GM23248 (cell line): ENCODE measurements at regions not wholly inside any gene's neighbourhood (a gene's known extent, or its start where the extent isn't known, plus 50 kb on each side); places are given as distances from the start of the nearest gene placed in this dataset.

Experiments used
- DNase-seq: peaks from one replicate; pipeline ENCODE4 v3.0.0-alpha.2; 2015
- H2AFZ ChIP-seq: fragments of 200-600 bp; sonication (generic); 2 replicates; pipeline ENCODE4 v1.6.1; 2016; ENCODE audit warnings: antibody characterized with exemption
- H3F3A ChIP-seq: fragments of 200-600 bp; sonication (generic); 2 replicates; pipeline ENCODE4 v1.6.1; 2016; ENCODE audit warnings: mild to moderate bottlenecking, antibody characterized with exemption, mixed run types; ENCODE audit not compliant: insufficient read depth
- H3K27ac ChIP-seq: fragments of 200-600 bp; sonication (generic); 2 replicates; pipeline ENCODE4 v1.5.1; 2016; ENCODE audit warnings: mild to moderate bottlenecking
- H3K27me3 ChIP-seq: fragments of 200-600 bp; sonication (generic); replicated peaks from 2 replicates; pipeline ENCODE4 v1.6.1; 2016; ENCODE audit warnings: mild to moderate bottlenecking; ENCODE audit not compliant: insufficient read depth
- H3K36me3 ChIP-seq: fragments of 200-600 bp; sonication (generic); 2 replicates; pipeline ENCODE4 v1.6.1; 2016; ENCODE audit warnings: low read depth, mild to moderate bottlenecking
- H3K4me1 ChIP-seq: fragments of 200-600 bp; sonication (generic); 2 replicates; pipeline ENCODE4 v1.6.1; 2016; ENCODE audit warnings: mild to moderate bottlenecking; ENCODE audit not compliant: insufficient read depth
- H3K4me2 ChIP-seq: fragments of 200-600 bp; sonication (generic); one replicate; pipeline ENCODE4 v1.6.1; 2016; ENCODE audit warnings: mild to moderate bottlenecking; ENCODE audit not compliant: unreplicated experiment
- H3K4me3 ChIP-seq: fragments of 200-600 bp; sonication (generic); 2 replicates; pipeline ENCODE4 v1.5.1; 2016; ENCODE audit warnings: mild to moderate bottlenecking
- H3K79me2 ChIP-seq: fragments of 200-600 bp; sonication (generic); 2 replicates; pipeline ENCODE4 v1.6.1; 2016; ENCODE audit warnings: mild to moderate bottlenecking; ENCODE audit not compliant: insufficient read depth
- H3K9ac ChIP-seq: fragments of 200-600 bp; sonication (generic); 2 replicates; pipeline ENCODE4 v1.6.1; 2016; ENCODE audit warnings: mild to moderate bottlenecking
- H3K9me2 ChIP-seq: fragments of 200-600 bp; sonication (generic); 2 replicates; pipeline ENCODE4 v1.6.1; 2016; ENCODE audit warnings: mixed run types, mild to moderate bottlenecking, moderate library complexity; ENCODE audit not compliant: insufficient read depth
- H3K9me3 ChIP-seq: fragments of 200-600 bp; sonication (generic); one replicate; pipeline ENCODE4 v1.6.1; 2017; ENCODE audit warnings: low read depth
- H4K20me1 ChIP-seq: fragments of 200-600 bp; sonication (generic); 2 replicates; pipeline ENCODE4 v1.6.0; 2016; ENCODE audit not compliant: insufficient read depth
- EZH2 ChIP-seq: fragments of 200-600 bp; sonication (generic); IDR thresholded peaks from 2 replicates; pipeline ENCODE4 v1.6.1; 2018; ENCODE audit warnings: antibody characterized with exemption, mild to moderate bottlenecking; ENCODE audit not compliant: insufficient read depth, poor library complexity, severe bottlenecking
- EZH2phosphoT487 ChIP-seq: fragments of 200-600 bp; sonication (generic); IDR thresholded peaks from 2 replicates; pipeline ENCODE4 v1.6.1; 2018; ENCODE audit warnings: antibody characterized with exemption, moderate library complexity, mild to moderate bottlenecking, low read depth; ENCODE audit not compliant: insufficient read depth
- WGBS, 2 experiments: methylation state at CpG; one replicate each; pipeline ENCODE4 v1.1.6; 2015 to 2017; ENCODE audit warnings: low lambda C conversion rate in 2 of 2, low coverage in 1 of 2; ENCODE audit errors: missing lambda C conversion rate in 2 of 2; 5-methylcytosine and 5-hydroxymethylcytosine counted together
- in situ Hi-C: fragments of 300-500 bp; cut with MboI; formaldehyde crosslinking; loops from 2 replicates; pipeline ENCODE4 v1.15.0; 2020

DNA sequence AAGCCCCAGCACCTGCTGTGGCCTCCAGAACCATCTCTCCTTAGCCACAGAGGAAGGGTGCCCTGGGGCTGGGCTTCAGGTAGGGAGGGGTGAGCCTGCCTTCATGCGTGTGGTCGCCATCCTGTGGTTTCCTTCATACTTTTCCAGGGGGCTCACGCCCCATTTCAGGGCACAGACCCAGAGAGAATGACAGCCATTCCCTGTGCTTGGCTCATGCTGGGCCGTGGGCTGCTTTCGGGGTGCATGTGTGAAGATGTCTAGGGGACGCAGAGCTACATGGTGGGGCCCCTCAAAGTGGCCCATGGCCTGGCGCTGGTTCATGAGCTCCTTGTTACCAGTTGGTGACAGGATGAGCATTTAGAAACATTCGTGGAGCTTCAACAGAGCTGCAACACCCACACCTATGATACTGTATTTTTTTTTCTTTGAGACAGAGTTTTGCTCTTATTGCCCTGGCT is 190.3 kb upstream of the SLC24A3 start:
- Histone ChIP-seq H3K27ac (no peak overlapping the region), H3K4me3 (no peak overlapping the region), H3K4me2 (no peak overlapping the region), H3K9me2 (no peaks in the 10 kb centered on the region), H2AFZ (no peak overlapping the region), H3K9ac (no peak overlapping the region), H3K27me3 (no peaks in the 10 kb centered on the region), H3K4me1 (no peaks in the 10 kb centered on the region), H3F3A (no peaks in the 10 kb centered on the region), H4K20me1 (no peaks in the 10 kb centered on the region), H3K79me2 (no peaks in the 10 kb centered on the region), H3K9me3 (no peaks in the 10 kb centered on the region), H3K36me3 (no peaks in the 10 kb centered on the region)
- no peak for TF ChIP-seq EZH2phosphoT487
- TF ChIP-seq EZH2, result no peak
- DNase-seq, result no peak
- in situ Hi-C loops, result no loop called here
- 55 to 59% methylated on average over 8 of the region's 8 CpGs for WGBS, 2 experiments

DNA sequence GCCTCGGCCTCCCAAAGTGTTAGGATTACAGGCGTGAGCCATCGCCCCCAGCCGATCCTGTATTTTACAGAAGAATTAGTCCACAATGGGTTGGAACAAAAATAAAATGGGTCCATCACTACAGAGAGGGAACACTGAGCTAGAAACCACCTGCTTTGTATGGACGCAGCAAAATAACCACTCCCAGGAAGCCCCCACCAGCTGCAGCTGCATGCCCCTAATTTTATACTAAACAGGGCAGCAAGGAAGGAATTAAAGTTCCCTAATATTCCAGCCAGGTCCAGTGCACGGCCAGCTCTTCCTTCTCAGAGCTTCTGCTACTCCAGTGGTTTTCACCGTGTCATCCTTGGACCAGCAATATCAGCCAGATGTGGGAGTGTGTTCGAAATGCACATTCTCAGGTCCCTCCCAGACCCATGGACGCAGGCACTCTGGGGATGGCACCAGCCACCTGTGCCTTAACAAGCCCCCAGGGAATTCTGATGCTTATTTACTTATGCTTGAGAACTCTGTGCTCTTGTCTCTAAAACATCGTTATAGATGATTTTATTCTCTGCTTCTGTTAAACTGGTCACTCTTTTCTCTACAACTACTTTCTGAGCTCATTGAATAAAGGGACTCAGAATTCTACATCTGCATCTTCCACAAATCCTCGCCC is 189.5 kb upstream of the SLC24A3 start:
- in situ Hi-C loops, result no loop called here
- H3K4me3 ChIP-seq, result no peak overlapping the region
- no peaks in the 10 kb centered on the region for H3K9me3 ChIP-seq
- TF ChIP-seq EZH2, result no peak
- TF ChIP-seq EZH2phosphoT487, result no peak
- H3F3A ChIP-seq, result no peaks in the 10 kb centered on the region
- no peaks in the 10 kb centered on the region for H3K9me2 ChIP-seq
- 42 to 52% methylated on average over 10 to 11 of the region's 11 CpGs for WGBS, 2 experiments
- no peaks in the 10 kb centered on the region for H3K4me1 ChIP-seq
- no peaks in the 10 kb centered on the region for H3K79me2 ChIP-seq
- H4K20me1 ChIP-seq, result no peaks in the 10 kb centered on the region
- no peak overlapping the region for H3K9ac ChIP-seq
- H3K4me2 ChIP-seq, result no peak overlapping the region
- DNase-seq, result no peak
- no peaks in the 10 kb centered on the region for H3K36me3 ChIP-seq
- no peak overlapping the region for H2AFZ ChIP-seq
- no peak overlapping the region for H3K27ac ChIP-seq
- H3K27me3 ChIP-seq, result no peaks in the 10 kb centered on the region

DNA sequence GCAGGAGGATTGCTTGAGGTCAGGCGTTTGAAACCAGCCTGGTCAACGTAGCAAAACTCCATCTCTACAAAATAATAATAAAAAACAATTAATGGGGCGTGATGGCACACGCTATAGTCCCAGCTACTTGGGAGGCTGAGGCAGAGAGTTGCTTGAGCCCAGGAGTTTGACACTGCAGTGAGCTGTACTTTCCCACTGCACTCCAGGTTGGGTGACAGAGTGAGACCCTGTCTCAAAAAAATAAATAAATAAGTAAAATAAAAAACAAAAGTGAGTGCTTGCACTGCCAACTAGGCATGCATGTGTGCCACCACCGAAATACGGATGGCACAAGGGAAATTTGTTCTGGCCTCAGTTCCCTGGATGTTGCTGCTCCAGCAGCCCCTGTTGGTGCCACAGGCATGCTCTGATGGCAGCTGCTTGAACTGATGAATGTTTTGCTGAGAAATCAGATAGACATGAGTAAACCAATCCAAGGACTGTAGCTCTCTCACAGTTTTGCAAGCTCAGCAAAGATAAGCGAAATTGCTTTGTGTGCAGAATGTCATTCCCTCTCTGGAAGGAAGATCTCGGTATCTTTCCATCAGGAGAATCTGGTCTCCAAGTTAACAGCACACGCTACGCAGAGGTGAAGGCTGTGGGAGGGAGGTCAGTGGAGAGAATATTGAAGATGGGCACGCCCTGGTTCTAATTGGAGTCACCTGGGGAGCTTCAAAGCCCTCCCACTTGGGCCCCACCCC is 188.0 kb upstream of the SLC24A3 start:
- H3K4me3 ChIP-seq, result no peak overlapping the region
- H3K4me2 ChIP-seq, result no peak overlapping the region
- no peaks in the 10 kb centered on the region for H3K4me1 ChIP-seq
- no peaks in the 10 kb centered on the region for H4K20me1 ChIP-seq
- 42 to 49% methylated on average over 11 of the region's 11 CpGs for WGBS, 2 experiments
- no peaks in the 10 kb centered on the region for H3K79me2 ChIP-seq
- no peaks in the 10 kb centered on the region for H3K27me3 ChIP-seq
- DNase-seq, result no peak
- H3K9me2 ChIP-seq, result no peaks in the 10 kb centered on the region
- H3F3A ChIP-seq, result no peaks in the 10 kb centered on the region
- H3K9me3 ChIP-seq, result no peaks in the 10 kb centered on the region
- in situ Hi-C loops, result no loop called here
- TF ChIP-seq EZH2phosphoT487, result no peak
- TF ChIP-seq EZH2, result no peak
- no peak overlapping the region for H3K9ac ChIP-seq
- no peak overlapping the region for H3K27ac ChIP-seq
- H3K36me3 ChIP-seq, result no peaks in the 10 kb centered on the region
- no peak overlapping the region for H2AFZ ChIP-seq

DNA sequence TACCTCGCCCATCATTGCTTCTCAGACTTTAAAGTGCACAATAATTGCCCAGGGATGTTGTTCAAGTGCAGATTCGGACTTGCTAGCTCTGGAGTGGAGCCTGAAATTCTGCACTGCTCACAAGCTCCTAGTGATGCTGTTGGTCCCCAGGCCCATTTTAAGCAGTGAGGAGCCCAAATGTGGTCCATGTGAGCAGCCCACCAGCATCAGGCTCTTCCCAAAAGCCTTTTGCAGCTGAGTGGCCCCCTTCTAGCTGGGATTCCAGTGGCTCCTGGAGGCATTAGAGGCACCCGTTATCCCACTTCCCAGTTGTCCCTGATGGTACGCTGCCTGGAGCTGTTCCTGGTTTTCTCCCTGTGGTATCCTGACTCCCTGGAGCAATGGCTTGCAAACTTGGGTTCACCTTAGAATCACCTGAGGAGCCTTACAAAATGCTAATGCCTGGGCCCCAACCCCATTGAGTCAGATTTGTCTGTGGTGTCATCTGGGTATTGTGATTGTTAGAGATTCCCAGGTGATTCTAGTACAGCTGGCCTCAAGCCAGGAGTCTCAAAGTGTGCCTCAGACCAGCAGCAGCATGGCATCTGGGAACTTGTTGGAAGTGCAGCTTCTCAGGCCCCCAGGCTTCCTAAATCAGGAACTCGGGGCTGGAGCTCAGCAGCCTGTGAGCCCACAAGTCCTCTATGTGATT is 186.9 kb upstream of the SLC24A3 start:
- no peak overlapping the region for H3K4me3 ChIP-seq
- H3K9me2 ChIP-seq, result no peaks in the 10 kb centered on the region
- WGBS, 2 experiments, result 43 to 63% methylated on average over 5 of the region's 5 CpGs
- H3K4me1 ChIP-seq, result no peaks in the 10 kb centered on the region
- in situ Hi-C loops, result no loop called here
- no peaks in the 10 kb centered on the region for H4K20me1 ChIP-seq
- H3K9me3 ChIP-seq, result no peaks in the 10 kb centered on the region
- no peaks in the 10 kb centered on the region for H3F3A ChIP-seq
- H3K4me2 ChIP-seq, result no peak overlapping the region
- TF ChIP-seq EZH2 (no peak), EZH2phosphoT487 (no peak)
- H2AFZ ChIP-seq, result no peak overlapping the region
- DNase-seq, result no peak
- H3K27me3 ChIP-seq, result no peaks in the 10 kb centered on the region
- no peak overlapping the region for H3K9ac ChIP-seq
- H3K27ac ChIP-seq, result no peak overlapping the region
- no peaks in the 10 kb centered on the region for H3K79me2 ChIP-seq
- H3K36me3 ChIP-seq, result no peaks in the 10 kb centered on the region
